ENCODE measurements at regions not wholly inside any gene's neighbourhood (a gene's known extent, or its start where the extent isn't known, plus 50 kb on each side); places are given as distances from the start of the nearest gene placed in this dataset.
"Not testable (repeated sequence)": the region's sequence is repeated elsewhere in the genome, so short reads cannot be mapped to it uniquely, and the experiment has no call there.

- DNase-seq, result not testable (repeated sequence)
Observed at GRCh38 chr17:445839-446238, 93.2 kb upstream of the RPH3AL start, which contains the start of gene RFLNB. Gene RFLNB, minus strand, starts transcription at chr17:445939.

GRCh38 chr17:444879-445454, 92.4 kb upstream of the RPH3AL start:
- DNase-seq, result no peak

GRCh38 chr17:443109-443508, 90.5 kb upstream of the RPH3AL start:
- DNase-seq, result no peak

- no peak for DNase-seq
Observed at GRCh38 chr17:441155-441950, 88.7 kb upstream of the RPH3AL start.

GRCh38 chr17:438191-438590, 85.6 kb upstream of the RPH3AL start:
- DNase-seq, result no peak

GRCh38 chr17:437545-437944, 84.9 kb upstream of the RPH3AL start:
- DNase-seq, result no peak

- no peak for DNase-seq
Observed at GRCh38 chr17:436571-436970, 84.0 kb upstream of the RPH3AL start.

- DNase-seq, result not testable (repeated sequence)
Observed at GRCh38 chr17:432471-432870, 79.9 kb upstream of the RPH3AL start.

- no peak for DNase-seq
Observed at GRCh38 chr17:431494-431893, 78.9 kb upstream of the RPH3AL start.

- no peak for DNase-seq
Observed at GRCh38 chr17:429589-429988, 77.0 kb upstream of the RPH3AL start.

- no peak for DNase-seq
Observed at GRCh38 chr17:428414-428813, 75.8 kb upstream of the RPH3AL start.

GRCh38 chr17:427891-428290, 75.3 kb upstream of the RPH3AL start:
- no peak for DNase-seq

- DNase-seq, result no peak
Observed at GRCh38 chr17:427327-427726, 74.7 kb upstream of the RPH3AL start.

- no peak for DNase-seq
Observed at GRCh38 chr17:422196-422930, 69.8 kb upstream of the RPH3AL start.

- no peak for DNase-seq
Observed at GRCh38 chr17:420479-421175, 68.0 kb upstream of the RPH3AL start.

GRCh38 chr17:419073-419735, 66.6 kb upstream of the RPH3AL start:
- DNase-seq, result no peak

GRCh38 chr17:418421-418751, 65.8 kb upstream of the RPH3AL start:
- DNase-seq, result no peak

- no peak for DNase-seq
Observed at GRCh38 chr17:417691-418420, 65.2 kb upstream of the RPH3AL start.

- no peak for DNase-seq
Observed at GRCh38 chr17:416293-417206, 63.9 kb upstream of the RPH3AL start.

- DNase-seq, result no peak
Observed at GRCh38 chr17:413706-414380, 61.2 kb upstream of the RPH3AL start.

GRCh38 chr17:413016-413350, 60.4 kb upstream of the RPH3AL start:
- DNase-seq, result no peak
